WTC11 (cell line): ENCODE measurements at regions not wholly inside any gene's neighbourhood (a gene's known extent, or its start where the extent isn't known, plus 50 kb on each side); places are given as distances from the start of the nearest gene placed in this dataset.
A peak's percentile ranks its signal among the peaks of the same experiment; 100 is the strongest.

ENCODE experiments used
- ATAC-seq: fragments of 200-7000 bp; cut with Tn5 transposase; 2 replicates; pipeline ENCODE4 v1.10.0; 2021; ENCODE audit warnings: mild to moderate bottlenecking, moderate library complexity
- CTCF ChIA-PET: fragments of 300-600 bp; sonication (Branson Sonifier 250); formaldehyde crosslinking; loops from one replicate; lab custom pipeline; 2021; ENCODE audit warnings: antibody characterized with exemption; lab: Charles Lee
- POLR2A ChIA-PET: fragments of 350-600 bp; sonication (Branson Sonifier 250); formaldehyde crosslinking; loops from one replicate; lab custom pipeline; 2021; ENCODE audit warnings: antibody characterized with exemption; lab: Charles Lee
- DNase-seq: peaks from one replicate; pipeline ENCODE4 v3.0.0; 2021; ENCODE audit warnings: low spot score
- H3K27ac Mint-ChIP-seq: 2 replicates; pipeline ENCODE4 v1.8.0; 2021; ENCODE audit warnings: mixed read lengths
- H3K27me3 Mint-ChIP-seq: 2 replicates; pipeline ENCODE4 v1.8.0; 2021; ENCODE audit warnings: low read depth, mild to moderate bottlenecking, moderate library complexity, mixed read lengths
- H3K36me3 Mint-ChIP-seq: 2 replicates; pipeline ENCODE4 v1.8.0; 2021; ENCODE audit warnings: mixed read lengths
- H3K4me1 Mint-ChIP-seq: 2 replicates; pipeline ENCODE4 v1.8.0; 2022; ENCODE audit warnings: mixed read lengths
- H3K4me3 Mint-ChIP-seq: 2 replicates; pipeline ENCODE4 v1.8.0; 2021; ENCODE audit warnings: mild to moderate bottlenecking, moderate library complexity, mixed read lengths
- H3K9me3 Mint-ChIP-seq: 2 replicates; pipeline ENCODE4 v1.8.0; 2021; ENCODE audit warnings: mixed read lengths
- ATF1 ChIP-seq: sonication (generic); formaldehyde crosslinking; IDR thresholded peaks from 2 replicates; pipeline ENCODE4 v1.8.1; 2023; ENCODE audit warnings: mild to moderate bottlenecking, moderate library complexity, missing genetic modification reagents
- CBFB ChIP-seq: sonication (generic); formaldehyde crosslinking; IDR thresholded peaks from 2 replicates; pipeline ENCODE4 v1.8.1; 2022; ENCODE audit warnings: mild to moderate bottlenecking, low read depth, missing genetic modification reagents
- FOXP1 ChIP-seq: sonication (generic); formaldehyde crosslinking; IDR thresholded peaks from 2 replicates; pipeline ENCODE4 v1.8.0; 2022; ENCODE audit warnings: missing genetic modification reagents, mild to moderate bottlenecking, moderate library complexity, borderline replicate concordance
- HMGA2 ChIP-seq: fragments of 250-450 bp; sonication (Bioruptor Pico); IDR thresholded peaks from 2 replicates; pipeline ENCODE4 v1.4.0; 2021; ENCODE audit warnings: mild to moderate bottlenecking, moderate library complexity
- IRF2 ChIP-seq: sonication (generic); formaldehyde crosslinking; IDR thresholded peaks from 2 replicates; pipeline ENCODE4 v1.8.0; 2022; ENCODE audit warnings: low read depth, missing genetic modification reagents, borderline replicate concordance
- KAT7 ChIP-seq: sonication (generic); formaldehyde crosslinking; IDR thresholded peaks from 2 replicates; pipeline ENCODE4 v1.8.1; 2023; ENCODE audit warnings: missing genetic modification reagents, mild to moderate bottlenecking, borderline replicate concordance
- NFATC4 ChIP-seq: fragments of 250-450 bp; sonication (Bioruptor Pico); IDR thresholded peaks from 2 replicates; pipeline ENCODE4 v1.9.0; 2021; ENCODE audit warnings: mild to moderate bottlenecking
- RORB ChIP-seq: fragments of 250-450 bp; sonication (Bioruptor Pico); IDR thresholded peaks from 2 replicates; pipeline ENCODE4 v1.9.0; 2021; ENCODE audit warnings: mild to moderate bottlenecking
- SMAD4 ChIP-seq: sonication (generic); formaldehyde crosslinking; IDR thresholded peaks from 2 replicates; pipeline ENCODE4 v1.8.0; 2022; ENCODE audit warnings: mild to moderate bottlenecking, missing genetic modification reagents
- SP1 ChIP-seq: sonication (generic); formaldehyde crosslinking; conservative IDR thresholded peaks from 2 replicates; pipeline ENCODE4 v1.8.1; 2022; ENCODE audit warnings: missing genetic modification reagents
- TEAD1 ChIP-seq: sonication (generic); formaldehyde crosslinking; IDR thresholded peaks from 2 replicates; pipeline ENCODE4 v1.8.0; 2022; ENCODE audit warnings: mild to moderate bottlenecking, missing genetic modification reagents
- ZNF263 ChIP-seq: sonication (generic); formaldehyde crosslinking; IDR thresholded peaks from 2 replicates; pipeline ENCODE4 v1.8.1; 2022; ENCODE audit warnings: low read depth, mild to moderate bottlenecking, moderate library complexity, missing genetic modification reagents
- ZNF317 ChIP-seq: sonication (generic); formaldehyde crosslinking; IDR thresholded peaks from 2 replicates; pipeline ENCODE4 v1.8.1; 2023; ENCODE audit warnings: low read depth, mild to moderate bottlenecking, moderate library complexity, missing genetic modification reagents, borderline replicate concordance
- ZNF396 ChIP-seq: fragments of 250-450 bp; sonication (Bioruptor Pico); IDR thresholded peaks from 2 replicates; pipeline ENCODE4 v1.8.0; 2021; ENCODE audit warnings: mild to moderate bottlenecking, moderate library complexity, borderline replicate concordance
- ZNF423 ChIP-seq: fragments of 250-450 bp; sonication (Bioruptor Pico); IDR thresholded peaks from 2 replicates; pipeline ENCODE4 v2.1.2; 2022; ENCODE audit warnings: mild to moderate bottlenecking, moderate library complexity
- TF ChIP-seq, protein P1 (sequence below): fragments of 250-450 bp; sonication (Bioruptor Pico); IDR thresholded peaks from 2 replicates; pipeline ENCODE4 v1.9.0; 2021; ENCODE audit warnings: mild to moderate bottlenecking, borderline replicate concordance
- TF ChIP-seq, protein P2 (sequence below): sonication (generic); formaldehyde crosslinking; IDR thresholded peaks from 2 replicates; pipeline ENCODE4 v1.8.1; 2023; ENCODE audit warnings: mild to moderate bottlenecking, missing genetic modification reagents
- TF ChIP-seq, protein P3 (sequence below): fragments of 250-450 bp; sonication (Bioruptor Pico); IDR thresholded peaks from 2 replicates; pipeline ENCODE4 v1.9.0; 2021; ENCODE audit warnings: mild to moderate bottlenecking
- TF ChIP-seq, protein P4 (sequence below): fragments of 250-450 bp; sonication (Bioruptor Pico); IDR thresholded peaks from 2 replicates; pipeline ENCODE4 v1.9.0; 2021; ENCODE audit warnings: moderate library complexity, mild to moderate bottlenecking, inconsistent platforms, borderline replicate concordance
- TF ChIP-seq, protein P5 (sequence below): sonication (generic); formaldehyde crosslinking; IDR thresholded peaks from 2 replicates; pipeline ENCODE4 v1.8.1; 2023; ENCODE audit warnings: mild to moderate bottlenecking, missing genetic modification reagents, moderate library complexity

DNA sequence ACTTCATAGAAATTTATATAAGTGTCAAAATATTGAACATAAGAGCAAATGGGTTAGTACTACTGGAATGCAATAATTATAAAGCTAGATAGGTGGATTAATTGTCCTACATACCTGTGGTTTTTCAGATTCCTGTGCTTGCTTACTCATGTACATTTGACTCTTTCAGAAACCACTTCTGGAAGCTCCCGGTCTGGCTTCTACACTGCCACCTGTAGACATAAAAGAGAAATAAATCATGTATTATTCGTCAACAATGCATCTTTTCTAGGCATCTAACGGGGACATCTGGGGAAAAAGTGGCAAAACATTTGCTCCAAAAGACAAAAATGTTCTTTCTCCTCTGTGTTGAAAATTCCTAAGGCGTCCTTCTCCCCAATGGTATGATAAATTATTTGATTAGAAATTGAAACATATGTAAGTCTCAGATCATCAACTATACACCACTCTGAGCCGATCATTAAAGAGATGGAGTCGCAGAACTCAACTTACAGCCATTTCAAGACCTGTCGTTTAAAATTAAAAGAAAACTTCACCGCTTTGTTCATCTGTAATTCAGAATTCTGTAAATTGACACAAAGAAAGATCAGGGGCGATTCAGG, 648.7 kb upstream of the DIPK2B start (continued):
- TF ChIP-seq, protein P1, sequence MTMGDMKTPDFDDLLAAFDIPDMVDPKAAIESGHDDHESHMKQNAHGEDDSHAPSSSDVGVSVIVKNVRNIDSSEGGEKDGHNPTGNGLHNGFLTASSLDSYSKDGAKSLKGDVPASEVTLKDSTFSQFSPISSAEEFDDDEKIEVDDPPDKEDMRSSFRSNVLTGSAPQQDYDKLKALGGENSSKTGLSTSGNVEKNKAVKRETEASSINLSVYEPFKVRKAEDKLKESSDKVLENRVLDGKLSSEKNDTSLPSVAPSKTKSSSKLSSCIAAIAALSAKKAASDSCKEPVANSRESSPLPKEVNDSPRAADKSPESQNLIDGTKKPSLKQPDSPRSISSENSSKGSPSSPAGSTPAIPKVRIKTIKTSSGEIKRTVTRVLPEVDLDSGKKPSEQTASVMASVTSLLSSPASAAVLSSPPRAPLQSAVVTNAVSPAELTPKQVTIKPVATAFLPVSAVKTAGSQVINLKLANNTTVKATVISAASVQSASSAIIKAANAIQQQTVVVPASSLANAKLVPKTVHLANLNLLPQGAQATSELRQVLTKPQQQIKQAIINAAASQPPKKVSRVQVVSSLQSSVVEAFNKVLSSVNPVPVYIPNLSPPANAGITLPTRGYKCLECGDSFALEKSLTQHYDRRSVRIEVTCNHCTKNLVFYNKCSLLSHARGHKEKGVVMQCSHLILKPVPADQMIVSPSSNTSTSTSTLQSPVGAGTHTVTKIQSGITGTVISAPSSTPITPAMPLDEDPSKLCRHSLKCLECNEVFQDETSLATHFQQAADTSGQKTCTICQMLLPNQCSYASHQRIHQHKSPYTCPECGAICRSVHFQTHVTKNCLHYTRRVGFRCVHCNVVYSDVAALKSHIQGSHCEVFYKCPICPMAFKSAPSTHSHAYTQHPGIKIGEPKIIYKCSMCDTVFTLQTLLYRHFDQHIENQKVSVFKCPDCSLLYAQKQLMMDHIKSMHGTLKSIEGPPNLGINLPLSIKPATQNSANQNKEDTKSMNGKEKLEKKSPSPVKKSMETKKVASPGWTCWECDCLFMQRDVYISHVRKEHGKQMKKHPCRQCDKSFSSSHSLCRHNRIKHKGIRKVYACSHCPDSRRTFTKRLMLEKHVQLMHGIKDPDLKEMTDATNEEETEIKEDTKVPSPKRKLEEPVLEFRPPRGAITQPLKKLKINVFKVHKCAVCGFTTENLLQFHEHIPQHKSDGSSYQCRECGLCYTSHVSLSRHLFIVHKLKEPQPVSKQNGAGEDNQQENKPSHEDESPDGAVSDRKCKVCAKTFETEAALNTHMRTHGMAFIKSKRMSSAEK (CRISPR knock-in tag), result no peak
- TF ChIP-seq HMGA2 (CRISPR knock-in tag) (no peak), ZNF263 (CRISPR knock-in tag) (no peak)

DNA sequence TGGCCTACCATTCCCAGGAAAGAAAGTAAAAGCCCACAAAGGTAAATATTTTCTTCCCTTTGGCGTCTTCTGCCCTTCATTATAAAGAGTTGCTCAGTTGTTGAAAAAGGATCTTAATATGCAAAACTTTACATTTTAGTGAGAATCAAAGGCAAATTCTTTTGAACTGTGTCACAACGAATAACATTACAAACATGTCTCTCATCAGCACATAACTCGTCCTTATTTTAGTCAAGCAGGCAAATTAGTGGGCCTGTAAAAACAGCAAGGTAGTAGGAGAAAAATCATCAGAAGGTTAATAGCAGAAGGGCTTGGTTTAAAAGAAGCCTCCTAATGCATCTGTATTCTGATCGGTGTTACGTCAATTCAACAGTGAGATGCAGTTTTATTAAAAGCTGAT, 647.3 kb upstream of the DIPK2B start:
- Mint-ChIP-seq H3K27me3 (no peaks in the 10 kb centered on the region), H3K4me1 (peaks cover 37% of the 10 kb centered on the region), H3K36me3 (peaks cover 58% of the 10 kb centered on the region), H3K9me3 (no peaks in the 10 kb centered on the region), H3K27ac (peak overlapping the region; percentile 72), H3K4me3 (peak overlapping the region; percentile 41)
- ChIA-PET CTCF (no interaction called here), POLR2A (no interaction called here)
- no peak for DNase-seq
- ATAC-seq, result no peak
- TF ChIP-seq FOXP1 (CRISPR knock-in tag), result no peak
- no peak for TF ChIP-seq IRF2
- no peak for TF ChIP-seq NFATC4
- TF ChIP-seq SMAD4 (CRISPR knock-in tag), result no peak
- no peak for TF ChIP-seq CBFB

DNA sequence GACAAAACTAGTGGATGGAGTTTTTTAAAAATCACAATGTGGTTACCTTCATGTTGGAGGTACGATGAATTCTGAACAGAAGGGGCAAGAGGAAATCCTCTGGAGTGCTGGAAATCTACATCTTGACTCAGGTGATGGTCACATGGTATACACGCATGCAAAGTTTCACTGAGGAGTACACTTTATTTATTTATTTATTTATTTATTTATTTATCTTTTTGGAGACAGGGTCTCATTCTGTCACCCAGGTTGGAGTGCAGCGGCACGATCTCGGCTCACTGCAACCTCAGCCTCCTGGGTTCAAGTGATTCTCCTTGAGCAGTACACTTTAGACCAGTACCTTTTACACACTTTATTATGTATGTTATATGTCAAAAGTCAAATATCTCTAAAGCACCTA, 645.7 kb upstream of the DIPK2B start:
- POLR2A ChIA-PET, result no interaction called here
- no peak for ATAC-seq
- H3K36me3 Mint-ChIP-seq, result peaks cover 71% of the 10 kb centered on the region
- no peaks in the 10 kb centered on the region for H3K27me3 Mint-ChIP-seq
- no peak for TF ChIP-seq ZNF317 (CRISPR knock-in tag)
- TF ChIP-seq ZNF263 (CRISPR knock-in tag), result no peak
- H3K9me3 Mint-ChIP-seq, result no peaks in the 10 kb centered on the region
- CTCF ChIA-PET, result interaction anchor here (0.7 kb wide), 1 partner anchor 140 kb away, joined by 3 read pairs; no protein-coding TSS in a partner anchor
- H3K4me1 Mint-ChIP-seq, result peaks cover 41% of the 10 kb centered on the region
- H3K27ac Mint-ChIP-seq, result peak overlapping the region; percentile 41
- no peak overlapping the region for H3K4me3 Mint-ChIP-seq
- no peak for DNase-seq

DNA sequence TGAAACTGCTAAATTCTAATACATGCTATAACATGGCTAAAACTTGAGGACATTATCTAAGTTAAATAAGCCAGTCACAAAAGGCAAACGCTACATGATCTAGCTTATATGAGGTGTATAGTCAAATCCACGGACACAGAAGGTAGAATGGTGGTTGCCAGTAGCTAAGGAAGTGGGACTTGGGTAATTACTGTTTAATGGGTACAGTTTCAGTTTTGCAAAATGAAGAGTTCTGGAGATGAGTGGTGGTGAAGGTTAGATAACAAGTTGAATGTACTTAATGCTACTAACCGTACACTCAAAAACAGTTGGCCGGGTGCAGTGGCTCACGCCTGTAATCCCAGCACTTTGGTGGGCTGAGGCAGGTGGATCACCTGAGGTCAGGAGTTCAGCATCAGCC, 644.5 kb upstream of the DIPK2B start:
- Mint-ChIP-seq H3K9me3 (no peaks in the 10 kb centered on the region), H3K4me3 (no peak overlapping the region), H3K27ac (no peak overlapping the region), H3K4me1 (peaks cover 44% of the 10 kb centered on the region), H3K27me3 (no peaks in the 10 kb centered on the region), H3K36me3 (peaks cover 75% of the 10 kb centered on the region)
- CTCF ChIA-PET, result no interaction called here
- ATAC-seq, result no peak
- POLR2A ChIA-PET, result no interaction called here
- no peak for DNase-seq
- TF ChIP-seq ZNF423 (CRISPR knock-in tag) (no peak), ZNF317 (CRISPR knock-in tag) (no peak), TEAD1 (CRISPR knock-in tag) (no peak), KAT7 (CRISPR knock-in tag) (no peak), ATF1 (no peak), RORB (CRISPR knock-in tag) (no peak), SP1 (CRISPR knock-in tag) (no peak), ZNF396 (no peak)
- TF ChIP-seq, protein P2, sequence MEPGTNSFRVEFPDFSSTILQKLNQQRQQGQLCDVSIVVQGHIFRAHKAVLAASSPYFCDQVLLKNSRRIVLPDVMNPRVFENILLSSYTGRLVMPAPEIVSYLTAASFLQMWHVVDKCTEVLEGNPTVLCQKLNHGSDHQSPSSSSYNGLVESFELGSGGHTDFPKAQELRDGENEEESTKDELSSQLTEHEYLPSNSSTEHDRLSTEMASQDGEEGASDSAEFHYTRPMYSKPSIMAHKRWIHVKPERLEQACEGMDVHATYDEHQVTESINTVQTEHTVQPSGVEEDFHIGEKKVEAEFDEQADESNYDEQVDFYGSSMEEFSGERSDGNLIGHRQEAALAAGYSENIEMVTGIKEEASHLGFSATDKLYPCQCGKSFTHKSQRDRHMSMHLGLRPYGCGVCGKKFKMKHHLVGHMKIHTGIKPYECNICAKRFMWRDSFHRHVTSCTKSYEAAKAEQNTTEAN, result no peak
- TF ChIP-seq, protein P3, sequence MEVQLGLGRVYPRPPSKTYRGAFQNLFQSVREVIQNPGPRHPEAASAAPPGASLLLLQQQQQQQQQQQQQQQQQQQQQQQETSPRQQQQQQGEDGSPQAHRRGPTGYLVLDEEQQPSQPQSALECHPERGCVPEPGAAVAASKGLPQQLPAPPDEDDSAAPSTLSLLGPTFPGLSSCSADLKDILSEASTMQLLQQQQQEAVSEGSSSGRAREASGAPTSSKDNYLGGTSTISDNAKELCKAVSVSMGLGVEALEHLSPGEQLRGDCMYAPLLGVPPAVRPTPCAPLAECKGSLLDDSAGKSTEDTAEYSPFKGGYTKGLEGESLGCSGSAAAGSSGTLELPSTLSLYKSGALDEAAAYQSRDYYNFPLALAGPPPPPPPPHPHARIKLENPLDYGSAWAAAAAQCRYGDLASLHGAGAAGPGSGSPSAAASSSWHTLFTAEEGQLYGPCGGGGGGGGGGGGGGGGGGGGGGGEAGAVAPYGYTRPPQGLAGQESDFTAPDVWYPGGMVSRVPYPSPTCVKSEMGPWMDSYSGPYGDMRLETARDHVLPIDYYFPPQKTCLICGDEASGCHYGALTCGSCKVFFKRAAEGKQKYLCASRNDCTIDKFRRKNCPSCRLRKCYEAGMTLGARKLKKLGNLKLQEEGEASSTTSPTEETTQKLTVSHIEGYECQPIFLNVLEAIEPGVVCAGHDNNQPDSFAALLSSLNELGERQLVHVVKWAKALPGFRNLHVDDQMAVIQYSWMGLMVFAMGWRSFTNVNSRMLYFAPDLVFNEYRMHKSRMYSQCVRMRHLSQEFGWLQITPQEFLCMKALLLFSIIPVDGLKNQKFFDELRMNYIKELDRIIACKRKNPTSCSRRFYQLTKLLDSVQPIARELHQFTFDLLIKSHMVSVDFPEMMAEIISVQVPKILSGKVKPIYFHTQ (CRISPR knock-in tag), result no peak
- TF ChIP-seq, protein P4, sequence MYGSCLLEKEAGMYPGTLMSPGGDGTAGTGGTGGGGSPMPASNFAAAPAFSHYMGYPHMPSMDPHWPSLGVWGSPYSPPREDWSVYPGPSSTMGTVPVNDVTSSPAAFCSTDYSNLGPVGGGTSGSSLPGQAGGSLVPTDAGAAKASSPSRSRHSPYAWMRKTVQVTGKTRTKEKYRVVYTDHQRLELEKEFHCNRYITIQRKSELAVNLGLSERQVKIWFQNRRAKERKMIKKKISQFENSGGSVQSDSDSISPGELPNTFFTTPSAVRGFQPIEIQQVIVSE (CRISPR knock-in tag), result no peak
- TF ChIP-seq, protein P5, sequence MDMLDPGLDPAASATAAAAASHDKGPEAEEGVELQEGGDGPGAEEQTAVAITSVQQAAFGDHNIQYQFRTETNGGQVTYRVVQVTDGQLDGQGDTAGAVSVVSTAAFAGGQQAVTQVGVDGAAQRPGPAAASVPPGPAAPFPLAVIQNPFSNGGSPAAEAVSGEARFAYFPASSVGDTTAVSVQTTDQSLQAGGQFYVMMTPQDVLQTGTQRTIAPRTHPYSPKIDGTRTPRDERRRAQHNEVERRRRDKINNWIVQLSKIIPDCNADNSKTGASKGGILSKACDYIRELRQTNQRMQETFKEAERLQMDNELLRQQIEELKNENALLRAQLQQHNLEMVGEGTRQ (CRISPR knock-in tag), result no peak
